ENCODE measurements at regions not wholly inside any gene's neighbourhood (a gene's known extent, or its start where the extent isn't known, plus 50 kb on each side); places are given as distances from the start of the nearest gene placed in this dataset. TPM values are rescaled to one million over a fixed set of nuclear protein-coding genes. Genes with fewer than 3 reads are reported as not detected.

GRCh38 chr2:74759986-74760385, 73.9 kb upstream of the HK2 start:
- no peak for DNase-seq (ENCODE audit: low read depth)

- DNase-seq (ENCODE audit: low read depth) = no peak
Measured at GRCh38 chr2:74760875-74761630, 72.9 kb upstream of the HK2 start.

GRCh38 chr2:74762789-74763188, 71.1 kb upstream of the HK2 start:
- no peak for DNase-seq (ENCODE audit: low read depth)

GRCh38 chr2:74763962-74764428, 69.9 kb upstream of the HK2 start:
- no peak for DNase-seq (ENCODE audit: low read depth)

DNA sequence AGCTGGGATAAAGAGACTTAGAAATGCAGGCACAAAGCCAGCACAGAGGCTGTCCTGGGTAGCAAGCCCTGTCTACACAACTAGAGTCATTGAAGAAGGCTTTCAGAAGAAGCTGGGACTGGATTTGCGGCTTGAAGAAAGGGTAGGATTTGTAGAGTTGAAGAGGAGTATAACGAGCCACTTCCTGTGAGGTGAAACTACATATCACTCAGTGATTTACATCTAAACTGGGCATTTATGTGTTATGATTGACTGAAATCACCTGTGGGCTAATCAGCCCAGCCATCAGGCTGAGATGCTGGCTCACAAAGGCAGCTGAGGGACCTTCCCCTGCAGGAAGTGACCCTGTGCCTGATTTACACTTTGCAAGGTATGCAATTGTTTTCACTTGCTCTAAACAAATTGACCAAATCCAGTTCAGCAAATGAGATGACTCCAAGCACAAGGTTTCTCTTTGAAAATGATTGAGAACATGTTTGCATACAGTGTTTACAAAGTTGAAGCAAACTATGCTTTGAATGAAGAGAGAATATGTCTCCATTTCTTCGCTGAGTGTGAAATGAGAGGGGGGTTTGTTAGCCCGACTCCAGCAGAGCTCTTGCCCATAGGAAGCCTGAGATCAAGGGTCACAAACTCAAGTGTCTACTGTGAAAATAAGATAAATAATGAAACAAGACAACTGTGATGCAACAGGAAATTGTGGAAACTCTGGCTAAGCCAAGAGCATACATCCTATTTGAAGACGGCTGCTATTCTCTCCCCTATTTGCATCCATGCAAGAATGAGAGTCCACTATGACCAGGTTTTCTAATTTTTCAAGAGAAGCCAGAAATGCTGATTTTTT, 69.3 kb upstream of the HK2 start:
- DNase-seq (ENCODE audit: low read depth) = peak; percentile 28

DNA sequence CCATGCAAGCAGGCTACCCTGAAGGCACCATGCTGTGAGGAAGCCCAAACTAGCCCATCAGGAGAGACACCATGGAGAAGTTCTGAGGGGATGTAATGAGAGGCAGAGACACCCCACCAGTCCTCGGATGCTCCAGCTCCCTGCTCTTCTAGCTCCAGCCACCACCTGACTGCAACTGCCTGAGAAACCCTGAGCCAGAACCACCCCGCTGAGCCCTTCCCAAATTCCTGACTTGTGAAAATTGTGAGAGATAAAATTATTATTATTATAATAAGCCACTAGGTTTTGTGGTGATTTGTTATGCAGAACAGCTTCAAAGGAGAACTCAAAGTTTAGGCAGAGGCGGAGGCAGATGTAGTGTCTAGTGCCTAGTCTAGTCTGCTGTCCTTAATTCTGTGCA, 67.1 kb upstream of the HK2 start:
- DNase-seq (ENCODE audit: low read depth) = no peak

- DNase-seq (ENCODE audit: low read depth) = no peak
Measured at GRCh38 chr2:74767618-74768017, 66.3 kb upstream of the HK2 start.

DNA sequence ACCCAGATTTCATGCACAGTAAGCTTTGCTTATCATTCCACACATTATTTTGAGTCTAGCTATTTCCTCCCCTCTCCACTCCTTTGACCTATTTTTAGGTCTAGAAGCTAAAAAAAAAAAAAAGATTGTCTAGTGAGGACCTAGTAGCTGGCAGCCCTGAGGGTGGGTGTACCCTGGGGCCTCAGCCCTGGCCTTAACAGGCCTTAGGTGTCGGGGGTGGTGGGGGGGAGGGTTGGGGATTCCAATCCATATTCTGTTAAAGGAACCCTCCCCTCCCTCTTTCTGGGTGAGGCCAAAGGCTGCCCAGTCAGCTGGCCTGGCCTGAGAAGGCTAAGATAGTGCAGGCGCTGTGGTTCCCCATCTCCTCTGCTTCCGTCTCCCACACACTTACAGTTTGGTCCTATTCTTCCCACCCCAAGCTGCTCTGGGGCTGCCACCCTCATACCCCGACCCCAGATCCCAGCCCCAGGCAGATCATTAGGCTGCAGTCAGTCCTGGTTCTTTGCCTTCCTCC, 65.5 kb upstream of the HK2 start:
- no peak for DNase-seq (ENCODE audit: low read depth)

DNA sequence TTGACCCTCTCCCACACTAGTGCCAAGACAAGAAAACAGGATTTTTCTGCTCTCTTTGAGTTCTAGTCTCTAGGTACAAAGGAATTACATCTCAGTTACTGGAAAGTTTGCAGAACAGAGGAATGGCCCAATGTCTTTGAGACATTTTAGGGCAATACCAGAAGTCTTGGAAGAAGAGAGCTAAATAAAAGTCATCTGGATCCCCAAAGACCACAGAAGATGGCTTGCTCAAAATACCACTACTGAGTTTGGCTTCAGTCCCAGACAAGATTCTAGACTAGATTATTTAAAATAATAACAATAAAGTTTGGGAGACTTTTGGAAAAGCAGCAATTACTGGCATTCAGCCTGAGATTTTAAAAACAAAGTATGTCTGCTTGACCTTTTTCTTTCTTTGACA, 61.9 kb upstream of the HK2 start:
- no peak for DNase-seq (ENCODE audit: low read depth)

DNA sequence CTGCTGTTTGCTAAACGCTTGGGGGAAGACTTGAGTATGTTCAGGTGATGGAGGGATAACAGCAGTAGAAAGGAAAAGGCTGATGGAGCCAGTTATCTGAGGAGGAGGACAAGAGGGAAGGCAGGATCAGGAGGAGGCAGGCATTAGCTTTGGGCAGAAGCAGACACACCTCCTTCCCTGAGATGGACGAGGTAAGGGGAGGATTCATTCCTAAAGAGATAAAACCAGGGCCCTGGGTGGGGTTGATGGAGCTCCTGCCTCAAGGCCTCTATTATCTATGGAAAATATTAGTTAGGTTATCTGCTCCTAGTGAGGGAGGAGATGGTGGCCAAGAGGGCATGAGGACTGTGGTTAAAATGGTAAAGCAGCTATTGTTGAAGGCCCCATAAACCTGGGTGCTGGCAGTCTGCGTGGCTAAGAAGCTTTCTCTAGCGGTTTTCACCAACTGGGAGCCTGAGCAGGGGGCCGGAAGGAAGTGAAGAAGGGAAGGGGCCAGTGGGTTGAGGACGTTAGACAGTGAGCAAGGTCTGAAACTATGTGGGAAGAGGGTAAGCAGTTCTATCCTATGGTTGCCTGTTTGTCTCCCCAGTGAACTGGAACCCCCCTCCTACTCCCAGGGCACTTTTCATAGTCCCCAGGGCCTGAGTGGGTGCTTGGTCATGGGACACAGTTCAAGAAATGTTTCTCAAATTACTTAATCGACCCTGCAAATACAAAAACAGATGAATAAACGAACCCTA, 56.6 kb upstream of the HK2 start:
- DNase-seq (ENCODE audit: low read depth) = no peak

DNA sequence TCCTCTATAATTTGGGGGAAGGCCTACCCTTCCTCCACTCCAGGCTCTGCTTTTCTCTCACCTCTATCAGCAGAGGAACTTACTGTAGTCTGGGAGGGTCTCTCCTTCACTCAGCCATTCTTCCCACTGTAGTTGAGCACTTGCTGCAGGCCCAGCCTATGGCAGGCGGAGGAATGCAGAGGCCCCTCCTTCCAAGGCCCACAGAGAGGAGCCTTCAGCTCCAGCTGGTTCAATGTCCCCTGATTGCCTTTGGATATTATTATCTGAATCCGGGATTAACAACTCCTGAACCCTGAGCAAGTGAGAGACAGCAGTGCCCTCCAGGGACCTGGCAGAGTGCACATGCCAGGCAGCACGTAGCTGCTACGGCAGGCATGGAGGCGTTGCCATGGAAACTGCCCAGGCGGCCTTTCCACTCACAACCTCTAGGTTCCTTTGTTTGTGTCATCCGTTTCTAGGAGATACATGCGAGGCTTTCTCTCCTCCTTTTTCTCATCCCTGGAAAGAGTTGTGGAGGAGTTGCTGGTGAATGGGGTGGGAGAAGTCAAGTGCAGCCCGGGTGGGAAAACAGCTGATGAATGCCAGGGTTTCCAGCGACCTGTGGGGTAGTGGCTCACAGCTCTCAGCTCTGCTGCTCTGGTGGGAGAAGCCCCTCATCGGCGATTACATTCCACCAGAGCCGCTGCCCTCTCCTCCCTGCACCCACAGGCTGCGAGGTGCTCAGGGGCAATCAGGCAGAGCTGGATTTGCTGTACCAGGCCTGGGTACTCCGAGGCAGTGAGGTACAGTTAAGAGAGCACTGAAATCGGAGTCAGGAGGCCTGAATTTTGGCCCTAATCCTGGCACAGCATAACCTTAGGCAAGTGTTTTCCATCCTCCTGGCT, 55.3 kb upstream of the HK2 start:
- no peak for DNase-seq (ENCODE audit: low read depth)

DNA sequence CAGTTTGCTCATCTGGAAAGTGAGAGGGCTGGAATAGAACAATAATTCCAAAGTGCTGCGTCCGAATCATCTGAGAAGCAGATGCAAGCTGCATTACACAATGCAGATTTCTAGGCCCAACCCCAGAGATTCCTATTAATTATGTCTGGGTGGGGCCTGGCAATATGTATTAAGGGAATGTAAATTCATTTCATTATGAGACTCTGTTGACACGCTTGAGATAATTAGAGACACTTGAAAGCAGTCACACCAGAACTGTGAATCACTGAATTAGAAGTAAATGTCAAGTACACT, 54.7 kb upstream of the HK2 start:
- DNase-seq (ENCODE audit: low read depth) = no peak

DNA sequence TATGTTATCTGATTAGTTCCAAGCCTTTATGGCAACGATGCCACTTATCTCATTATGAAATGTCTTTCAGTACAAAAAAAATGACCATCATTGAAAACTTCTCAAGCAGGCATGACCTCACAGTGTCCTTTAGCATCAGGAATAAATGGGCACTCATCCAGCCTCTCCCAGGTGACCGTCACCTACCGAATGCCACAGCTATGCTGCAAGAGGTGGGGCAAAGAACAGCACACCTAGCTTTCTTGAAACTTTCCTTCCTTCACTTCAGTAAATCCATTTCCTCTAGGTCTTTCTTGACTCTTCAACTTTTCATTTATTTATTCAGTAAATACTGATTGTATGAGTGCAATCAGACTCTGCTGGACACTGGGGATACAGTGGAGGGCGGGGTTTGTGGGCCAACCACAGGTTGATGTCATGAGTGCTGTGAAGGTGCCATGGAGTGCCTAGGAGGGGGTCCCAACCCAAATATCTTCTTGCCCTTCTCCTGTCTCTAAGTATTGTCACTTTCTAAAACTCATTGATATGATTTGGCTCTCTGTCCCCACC, 54.3 kb upstream of the HK2 start:
- DNase-seq (ENCODE audit: low read depth) = no peak

Small RNAs in the stretch of these regions (small RNA-seq; reads per million reads assigned to genes)
- gene AC007387.1 = not detected
